IPS-20b (cell line): ENCODE measurements at regions not wholly inside any gene's neighbourhood (a gene's known extent, or its start where the extent isn't known, plus 50 kb on each side); places are given as distances from the start of the nearest gene placed in this dataset.

Source experiments
- H3K27ac ChIP-seq: one replicate; pipeline ENCODE4 v1.5.1; 2013; ENCODE audit warnings: low read length
- H3K27me3 ChIP-seq: 2 replicates; pipeline ENCODE4 v1.6.1; 2013; ENCODE audit warnings: mild to moderate bottlenecking, low read length, inconsistent platforms; ENCODE audit not compliant: insufficient read depth
- H3K36me3 ChIP-seq: 2 replicates; pipeline ENCODE4 v1.6.1; 2013; ENCODE audit warnings: low read depth, mild to moderate bottlenecking, inconsistent platforms, low read length, moderate library complexity; ENCODE audit not compliant: insufficient read depth
- H3K4me1 ChIP-seq: 2 replicates; pipeline ENCODE4 v1.6.1; 2013; ENCODE audit warnings: mild to moderate bottlenecking, control low read depth, inconsistent platforms, low read length, moderate library complexity; ENCODE audit not compliant: insufficient read depth
- H3K4me3 ChIP-seq: 2 replicates; pipeline ENCODE4 v1.5.1; 2013; ENCODE audit warnings: mild to moderate bottlenecking, low read length, inconsistent platforms
- H3K9ac ChIP-seq: 2 replicates; pipeline ENCODE4 v1.6.1; 2013; ENCODE audit warnings: low read depth, mild to moderate bottlenecking, inconsistent platforms, low read length, moderate library complexity
- H3K9me3 ChIP-seq: 2 replicates; pipeline ENCODE4 v1.6.1; 2013; ENCODE audit warnings: mild to moderate bottlenecking, low read depth, low read length, inconsistent platforms; ENCODE audit not compliant: insufficient read depth

DNA sequence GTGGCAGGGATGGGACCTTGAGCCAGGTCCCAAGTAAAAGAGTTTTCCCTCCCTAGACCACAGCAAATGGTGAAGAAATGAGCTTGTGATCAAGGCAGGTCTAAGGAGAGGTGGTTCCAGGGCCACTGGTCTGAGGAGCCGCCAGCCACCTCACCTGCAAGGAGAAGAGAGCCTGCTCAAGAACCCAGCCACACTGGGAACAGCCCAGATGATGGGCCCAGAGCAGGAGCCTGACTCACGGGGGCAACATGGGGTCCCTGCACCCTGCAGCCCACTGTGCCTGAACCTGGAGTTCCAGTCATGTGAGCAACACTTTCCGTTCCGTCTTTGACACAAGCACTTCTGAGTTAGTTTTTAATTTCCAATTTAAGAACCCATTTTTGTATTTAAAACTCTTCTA lies 204.5 kb upstream of the CDH4 start:
- no peak overlapping the region for H3K4me3 ChIP-seq
- no peaks in the 10 kb centered on the region for H3K4me1 ChIP-seq
- H3K36me3 ChIP-seq = no peaks in the 10 kb centered on the region
- peaks cover 67% of the 10 kb centered on the region for H3K27me3 ChIP-seq
- H3K9me3 ChIP-seq = no peaks in the 10 kb centered on the region
- no peak overlapping the region for H3K9ac ChIP-seq
- H3K27ac ChIP-seq = no peak overlapping the region

DNA sequence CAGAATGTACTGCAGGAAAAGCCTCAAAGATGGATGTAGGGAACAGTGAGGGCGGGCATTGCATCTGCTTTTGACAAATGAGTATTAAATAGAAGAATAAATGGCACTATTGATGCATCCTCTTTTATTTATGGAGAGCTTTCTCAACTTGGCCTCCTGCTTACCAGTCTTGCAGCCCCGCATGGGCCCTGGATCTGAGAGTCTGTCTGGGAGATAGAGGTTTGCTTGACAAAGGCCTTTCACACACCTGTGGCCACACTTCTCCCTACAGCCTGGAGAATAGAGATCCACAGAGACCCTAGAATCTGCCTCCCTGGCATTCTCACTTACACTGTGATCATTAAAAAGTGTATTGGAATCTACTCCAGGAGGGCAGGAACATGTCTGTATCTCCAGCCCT lies 203.8 kb upstream of the CDH4 start:
- no peaks in the 10 kb centered on the region for H3K4me1 ChIP-seq
- peaks cover 61% of the 10 kb centered on the region for H3K27me3 ChIP-seq
- no peak overlapping the region for H3K4me3 ChIP-seq
- no peaks in the 10 kb centered on the region for H3K9me3 ChIP-seq
- no peaks in the 10 kb centered on the region for H3K36me3 ChIP-seq
- H3K27ac ChIP-seq = no peak overlapping the region
- no peak overlapping the region for H3K9ac ChIP-seq

DNA sequence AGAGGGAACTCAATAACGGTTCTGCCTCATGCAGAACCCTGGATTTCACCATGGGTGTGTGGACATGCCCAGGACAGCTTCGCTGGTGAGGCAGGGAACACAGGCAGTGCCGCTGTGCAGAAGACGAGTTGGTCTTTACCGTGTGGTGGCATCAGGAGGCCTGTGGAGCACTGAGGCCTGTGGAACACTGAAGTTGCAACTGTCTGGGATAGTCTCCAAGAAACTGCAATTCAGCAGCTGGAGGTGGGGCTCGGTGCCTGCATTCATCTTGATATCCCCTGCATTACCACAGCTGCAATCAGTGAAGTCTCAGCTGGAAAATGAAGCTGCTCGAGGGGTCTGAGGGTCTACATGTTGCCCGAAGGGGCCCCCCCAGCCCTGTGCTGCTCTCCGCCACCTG lies 202.4 kb upstream of the CDH4 start:
- Histone ChIP-seq H3K4me3 (no peak overlapping the region), H3K9ac (no peak overlapping the region), H3K27ac (no peak overlapping the region), H3K27me3 (peaks cover 68% of the 10 kb centered on the region), H3K4me1 (no peaks in the 10 kb centered on the region), H3K36me3 (no peaks in the 10 kb centered on the region), H3K9me3 (no peaks in the 10 kb centered on the region)

- H3K27me3 ChIP-seq = peaks cover 69% of the 10 kb centered on the region
- H3K4me3 ChIP-seq = no peak overlapping the region
- H3K36me3 ChIP-seq = no peaks in the 10 kb centered on the region
- H3K9me3 ChIP-seq = no peaks in the 10 kb centered on the region
- H3K9ac ChIP-seq = no peak overlapping the region
- H3K4me1 ChIP-seq = no peaks in the 10 kb centered on the region
- no peak overlapping the region for H3K27ac ChIP-seq
These were observed 201.6 kb upstream of the CDH4 start for GRCh38 chr20:61050336-61050890.

GRCh38 chr20:61052195-61052750 lies 199.8 kb upstream of the CDH4 start:
- H3K27ac ChIP-seq = no peak overlapping the region
- peaks cover 76% of the 10 kb centered on the region for H3K27me3 ChIP-seq
- no peaks in the 10 kb centered on the region for H3K4me1 ChIP-seq
- H3K9ac ChIP-seq = no peak overlapping the region
- H3K36me3 ChIP-seq = no peaks in the 10 kb centered on the region
- no peaks in the 10 kb centered on the region for H3K9me3 ChIP-seq
- H3K4me3 ChIP-seq = no peak overlapping the region

- no peak overlapping the region for H3K4me3 ChIP-seq
- H3K27me3 ChIP-seq = peaks cover 76% of the 10 kb centered on the region
- no peak overlapping the region for H3K27ac ChIP-seq
- H3K36me3 ChIP-seq = no peaks in the 10 kb centered on the region
- H3K9ac ChIP-seq = no peak overlapping the region
- H3K4me1 ChIP-seq = no peaks in the 10 kb centered on the region
- no peaks in the 10 kb centered on the region for H3K9me3 ChIP-seq
These were observed 199.2 kb upstream of the CDH4 start for GRCh38 chr20:61052776-61053442.

DNA sequence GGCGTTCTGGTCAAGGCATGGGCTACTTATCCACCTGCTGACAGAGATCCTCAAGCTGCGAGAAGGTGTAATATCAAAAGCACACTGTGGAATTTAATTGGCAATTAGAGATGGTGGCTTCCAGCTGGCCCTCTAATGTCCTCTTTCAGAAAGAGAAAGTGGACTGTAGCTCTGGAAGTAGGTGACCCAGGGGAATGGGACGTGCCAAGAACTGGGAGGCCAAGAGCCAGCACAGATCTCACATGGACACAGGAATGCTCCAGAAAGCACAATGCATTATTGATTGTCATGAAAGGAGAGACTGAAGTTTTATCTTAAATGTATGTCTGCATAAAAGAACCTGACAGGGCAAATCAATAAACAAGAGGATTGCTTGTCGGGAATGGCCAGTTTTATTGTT lies 198.6 kb upstream of the CDH4 start:
- H3K27ac ChIP-seq = no peak overlapping the region
- H3K27me3 ChIP-seq = peaks cover 73% of the 10 kb centered on the region
- H3K4me3 ChIP-seq = no peak overlapping the region
- no peak overlapping the region for H3K9ac ChIP-seq
- H3K36me3 ChIP-seq = no peaks in the 10 kb centered on the region
- no peaks in the 10 kb centered on the region for H3K4me1 ChIP-seq
- no peaks in the 10 kb centered on the region for H3K9me3 ChIP-seq

DNA sequence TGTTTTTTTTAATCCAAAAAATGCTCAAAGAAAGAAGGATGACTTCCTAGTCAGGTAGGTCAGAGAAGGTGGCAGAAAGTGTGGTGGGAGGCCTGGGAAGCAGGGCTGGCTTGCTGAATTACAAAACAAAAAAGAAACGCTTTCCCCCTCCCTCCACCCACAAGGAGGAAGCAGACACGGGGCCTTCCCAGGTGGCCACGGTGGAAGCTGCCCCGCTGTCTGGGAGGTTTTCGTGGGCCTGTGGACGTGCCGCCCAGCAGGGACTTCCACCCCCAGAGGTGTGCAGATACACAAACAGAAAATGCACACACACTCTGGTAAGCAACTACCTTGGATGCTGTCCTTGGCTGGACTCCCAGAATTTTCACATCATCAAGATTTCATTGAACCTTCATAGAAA lies 198.2 kb upstream of the CDH4 start:
- no peak overlapping the region for H3K4me3 ChIP-seq
- H3K27ac ChIP-seq = no peak overlapping the region
- no peaks in the 10 kb centered on the region for H3K36me3 ChIP-seq
- peaks cover 70% of the 10 kb centered on the region for H3K27me3 ChIP-seq
- H3K4me1 ChIP-seq = no peaks in the 10 kb centered on the region
- no peaks in the 10 kb centered on the region for H3K9me3 ChIP-seq
- H3K9ac ChIP-seq = no peak overlapping the region

- no peaks in the 10 kb centered on the region for H3K36me3 ChIP-seq
- H3K9ac ChIP-seq = no peak overlapping the region
- H3K27ac ChIP-seq = no peak overlapping the region
- H3K4me3 ChIP-seq = no peak overlapping the region
- H3K9me3 ChIP-seq = no peaks in the 10 kb centered on the region
- no peaks in the 10 kb centered on the region for H3K4me1 ChIP-seq
- H3K27me3 ChIP-seq = peaks cover 75% of the 10 kb centered on the region
These were observed 197.7 kb upstream of the CDH4 start for GRCh38 chr20:61054411-61054810.

DNA sequence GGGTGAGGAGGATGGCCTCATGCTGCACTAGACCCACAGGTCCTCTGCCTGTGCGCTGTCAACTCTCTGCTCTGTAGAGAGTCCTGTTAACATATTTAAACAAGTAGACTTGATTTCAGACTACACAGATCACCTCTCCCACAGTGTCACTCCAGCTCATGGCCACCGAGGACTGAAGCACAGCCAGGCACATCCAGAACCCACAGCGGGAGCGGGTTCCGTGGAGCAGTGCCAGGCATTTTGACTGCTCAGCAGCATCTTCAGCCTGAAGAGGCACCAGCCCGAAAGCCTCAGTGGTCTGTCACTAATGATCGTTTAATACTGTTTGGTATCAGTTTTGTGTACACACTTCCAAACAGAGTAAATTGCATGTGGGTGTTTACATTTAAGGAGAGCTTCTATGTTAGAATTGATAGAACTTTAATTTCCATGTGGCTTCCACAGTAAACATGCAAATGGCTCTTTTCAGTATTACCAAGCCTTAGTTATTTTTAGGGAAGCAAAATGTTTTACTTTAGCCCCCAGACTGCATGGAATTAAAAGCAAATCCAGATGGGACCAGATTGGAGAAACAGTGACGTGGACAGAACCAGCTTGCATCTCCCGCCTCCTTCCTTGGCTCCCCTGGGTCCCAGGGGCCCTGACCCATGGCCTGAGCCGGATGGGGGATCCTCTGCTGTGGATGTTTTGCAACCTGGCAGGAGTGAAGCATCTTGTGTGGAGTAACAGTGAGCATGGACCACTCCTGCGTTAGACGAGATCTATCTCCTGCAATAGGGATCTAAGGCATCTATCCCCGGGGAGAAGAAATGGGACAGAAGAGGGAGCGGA lies 196.7 kb upstream of the CDH4 start:
- H3K36me3 ChIP-seq = no peaks in the 10 kb centered on the region
- H3K27ac ChIP-seq = no peak overlapping the region
- no peaks in the 10 kb centered on the region for H3K4me1 ChIP-seq
- H3K27me3 ChIP-seq = peaks cover 74% of the 10 kb centered on the region
- H3K4me3 ChIP-seq = no peak overlapping the region
- no peaks in the 10 kb centered on the region for H3K9me3 ChIP-seq
- no peak overlapping the region for H3K9ac ChIP-seq

DNA sequence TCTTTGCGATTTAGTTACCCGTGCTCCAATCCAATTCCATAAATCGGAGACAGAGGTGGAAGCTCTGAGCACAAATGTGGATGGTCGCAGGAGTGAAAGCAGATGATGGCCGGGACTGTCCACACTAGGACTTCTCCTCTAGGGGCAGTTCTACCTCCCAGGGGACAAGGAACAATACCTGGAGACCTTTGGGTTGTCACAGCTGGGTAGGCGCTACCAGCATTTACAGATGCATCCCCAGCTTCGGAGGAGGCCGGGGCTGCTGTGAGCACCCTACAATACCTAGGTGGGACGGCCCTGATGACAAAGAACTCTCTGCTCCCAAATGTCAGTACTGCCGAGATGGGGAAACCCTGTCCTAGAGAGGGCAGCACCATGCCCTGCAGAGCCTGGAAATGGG lies 195.9 kb upstream of the CDH4 start:
- no peaks in the 10 kb centered on the region for H3K4me1 ChIP-seq
- no peak overlapping the region for H3K27ac ChIP-seq
- no peak overlapping the region for H3K4me3 ChIP-seq
- H3K27me3 ChIP-seq = peaks cover 74% of the 10 kb centered on the region
- H3K9me3 ChIP-seq = no peaks in the 10 kb centered on the region
- H3K36me3 ChIP-seq = no peaks in the 10 kb centered on the region
- no peak overlapping the region for H3K9ac ChIP-seq
